IMR-90 (cell line): ENCODE measurements at regions not wholly inside any gene's neighbourhood (a gene's known extent, or its start where the extent isn't known, plus 50 kb on each side); places are given as distances from the start of the nearest gene placed in this dataset.

Experiments
- ATAC-seq: fragments of 200-7000 bp; cut with Tn5 transposase; 2 replicates; pipeline ENCODE4 v1.9.1; 2020; ENCODE audit warnings: low read depth, mild to moderate bottlenecking, moderate library complexity
- BruUV-seq: library from RNA; stranded (reverse); fragments of 400-500 nt; replicated peaks from 2 replicates; lab custom pipeline; 2021; lab: Mats Ljungman, UMichigan
- CTCF ChIA-PET: fragments of 300-600 bp; formaldehyde crosslinking; extraction: SDS; loops from one replicate; lab custom pipeline; 2021; ENCODE audit warnings: antibody characterized with exemption; lab: Yijun Ruan, JAX
- POLR2A ChIA-PET: fragments of 300-600 bp; sonication (Branson Sonifier 250); formaldehyde crosslinking; loops from one replicate; lab custom pipeline; 2022; ENCODE audit warnings: antibody characterized with exemption; ENCODE audit not compliant: unreplicated experiment; lab: Charles Lee
- DNase-seq: peaks from one replicate; pipeline ENCODE4 v3.0.0; 2013
- H2AFZ ChIP-seq: replicated peaks from 2 replicates; pipeline ENCODE3; 2013; ENCODE audit warnings: low read length, mild to moderate bottlenecking; ENCODE audit not compliant: poor library complexity
- H2AK5ac ChIP-seq: 2 replicates; pipeline ENCODE4 v1.6.1; 2013; ENCODE audit warnings: low read depth, low read length, inconsistent platforms
- H2AK9ac ChIP-seq: replicated peaks from 2 replicates; pipeline ENCODE3; 2013; ENCODE audit warnings: mild to moderate bottlenecking, low read depth, low read length, moderate library complexity; ENCODE audit not compliant: poor library complexity
- H2BK120ac ChIP-seq: 2 replicates; pipeline ENCODE4 v1.6.1; 2013; ENCODE audit warnings: low read depth, low read length, inconsistent platforms
- H2BK15ac ChIP-seq: 3 replicates; pipeline ENCODE4 v1.6.1; 2013; ENCODE audit warnings: low read depth, low read length, inconsistent platforms
- H2BK20ac ChIP-seq: 2 replicates; pipeline ENCODE4 v1.6.1; 2013; ENCODE audit warnings: low read depth, mild to moderate bottlenecking, inconsistent platforms, low read length, moderate library complexity
- H2BK5ac ChIP-seq: 2 replicates; pipeline ENCODE4 v1.6.1; 2013; ENCODE audit warnings: mild to moderate bottlenecking, low read depth, low read length, inconsistent platforms; ENCODE audit not compliant: poor library complexity, severe bottlenecking
- H3K14ac ChIP-seq: replicated peaks from 2 replicates; pipeline ENCODE4 v1.6.1; 2013; ENCODE audit warnings: low read depth, low read length, inconsistent platforms
- H3K18ac ChIP-seq: 2 replicates; pipeline ENCODE4 v1.6.1; 2013; ENCODE audit warnings: low read depth, low read length, control low read depth
- H3K23ac ChIP-seq: 2 replicates; pipeline ENCODE4 v1.6.1; 2013; ENCODE audit warnings: low read depth, low read length, inconsistent platforms
- H3K27ac ChIP-seq: 2 replicates; pipeline ENCODE4 v1.5.1; 2013; ENCODE audit warnings: mild to moderate bottlenecking, control low read depth, low read length; ENCODE audit not compliant: insufficient read depth
- H3K27me3 ChIP-seq: 2 replicates; pipeline ENCODE4 v1.6.1; 2013; ENCODE audit warnings: low read length; ENCODE audit not compliant: control insufficient read depth, insufficient read depth
- H3K36me3 ChIP-seq: 2 replicates; pipeline ENCODE4 v1.6.1; 2013; ENCODE audit warnings: low read length, mixed read lengths; ENCODE audit not compliant: control insufficient read depth, insufficient read depth
- H3K4ac ChIP-seq: 2 replicates; pipeline ENCODE4 v1.6.1; 2013; ENCODE audit warnings: low read depth, low read length, inconsistent platforms
- H3K4me1 ChIP-seq: 2 replicates; pipeline ENCODE4 v1.6.1; 2013; ENCODE audit warnings: low read length, mixed read lengths; ENCODE audit not compliant: control insufficient read depth, insufficient read depth
- H3K4me2 ChIP-seq: 2 replicates; pipeline ENCODE4 v1.6.1; 2013; ENCODE audit warnings: low read depth, mild to moderate bottlenecking, control low read depth, low read length, moderate library complexity
- H3K4me3 ChIP-seq: 2 replicates; pipeline ENCODE4 v1.5.1; 2013; ENCODE audit warnings: low read depth, mild to moderate bottlenecking, control low read depth, low read length, moderate library complexity; ENCODE audit not compliant: insufficient read depth
- H3K56ac ChIP-seq: 2 replicates; pipeline ENCODE4 v1.6.1; 2013; ENCODE audit warnings: low read length, inconsistent platforms; ENCODE audit not compliant: insufficient read depth; ENCODE audit errors: extremely low read depth
- H3K79me1 ChIP-seq, 2 experiments: 2 replicates each; pipeline ENCODE4 v1.6.1; 2013; ENCODE audit warnings: low read length in 2 of 2, inconsistent platforms in 1 of 2, low read depth in 1 of 2
- H3K9ac ChIP-seq: 2 replicates; pipeline ENCODE4 v1.6.1; 2013; ENCODE audit warnings: low read depth, low read length, control low read depth
- H3K9me1 ChIP-seq: 2 replicates; pipeline ENCODE4 v1.6.1; 2013; ENCODE audit warnings: low read length, inconsistent platforms; ENCODE audit not compliant: insufficient read depth
- H3K9me3 ChIP-seq: 2 replicates; pipeline ENCODE4 v1.6.1; 2013; ENCODE audit warnings: low read length; ENCODE audit not compliant: control insufficient read depth, insufficient read depth
- H4K20me1 ChIP-seq: 2 replicates; pipeline ENCODE4 v1.6.1; 2013; ENCODE audit warnings: low read length, inconsistent platforms; ENCODE audit not compliant: insufficient read depth
- H4K5ac ChIP-seq: 2 replicates; pipeline ENCODE4 v1.6.1; 2013; ENCODE audit warnings: mild to moderate bottlenecking, low read depth, low read length, control low read depth
- H4K8ac ChIP-seq, 2 experiments: 2 replicates each; pipeline ENCODE4 v1.6.1; 2013; ENCODE audit warnings: low read depth in 2 of 2, low read length in 2 of 2, control low read depth in 1 of 2, inconsistent platforms in 1 of 2
- H4K91ac ChIP-seq: 2 replicates; pipeline ENCODE4 v1.6.1; 2013; ENCODE audit warnings: low read depth, low read length, inconsistent platforms; ENCODE audit not compliant: insufficient read depth
- BHLHE40 ChIP-seq: fragments of 150-350 bp; IDR thresholded peaks from 2 replicates; pipeline ENCODE4 v1.6.1; 2016; ENCODE audit warnings: mild to moderate bottlenecking, low read depth, low read length
- CEBPB ChIP-seq: IDR thresholded peaks from 2 replicates; pipeline ENCODE4 v1.6.1; 2012; ENCODE audit warnings: low read depth, low read length, improper control_type of control experiment
- CHD1 ChIP-seq: IDR thresholded peaks from 2 replicates; pipeline ENCODE4 v1.6.1; 2012; ENCODE audit warnings: low read depth, low read length, improper control_type of control experiment
- CTCF ChIP-seq: conservative IDR thresholded peaks from 2 replicates; pipeline ENCODE4 v1.5.1; 2012; ENCODE audit warnings: mild to moderate bottlenecking, low read depth, low read length, improper control_type of control experiment
- FOS ChIP-seq: fragments of 150-350 bp; IDR thresholded peaks from 2 replicates; pipeline ENCODE4 v1.6.1; 2016; ENCODE audit warnings: low read depth, low read length
- MAFK ChIP-seq: IDR thresholded peaks from 2 replicates; pipeline ENCODE4 v1.6.1; 2012; ENCODE audit warnings: low read depth, low read length, improper control_type of control experiment
- MAZ ChIP-seq: IDR thresholded peaks from 2 replicates; pipeline ENCODE4 v1.6.1; 2012; ENCODE audit warnings: low read depth, mild to moderate bottlenecking, low read length, improper control_type of control experiment, moderate library complexity, borderline replicate concordance
- MXI1 ChIP-seq: IDR thresholded peaks from 2 replicates; pipeline ENCODE4 v1.6.1; 2012; ENCODE audit warnings: low read depth, mild to moderate bottlenecking, low read length, moderate library complexity, borderline replicate concordance
- NFE2L2 ChIP-seq: fragments of 150-350 bp; IDR thresholded peaks from 2 replicates; pipeline ENCODE4 v1.6.1; 2016; ENCODE audit warnings: low read depth, mild to moderate bottlenecking, low read length
- POLR2A ChIP-seq: IDR thresholded peaks from 2 replicates; pipeline ENCODE4 v1.6.1; 2012; ENCODE audit warnings: mild to moderate bottlenecking, low read depth, low read length
- RAD21 ChIP-seq: IDR thresholded peaks from 2 replicates; pipeline ENCODE4 v1.6.1; 2012; ENCODE audit warnings: low read length, improper control_type of control experiment
- RCOR1 ChIP-seq: IDR thresholded peaks from 2 replicates; pipeline ENCODE4 v1.6.1; 2012; ENCODE audit warnings: mild to moderate bottlenecking, low read length, improper control_type of control experiment; ENCODE audit not compliant: insufficient replicate concordance
- RFX5 ChIP-seq: IDR thresholded peaks from 2 replicates; pipeline ENCODE4 v1.8.0; 2012; ENCODE audit warnings: low read depth, mild to moderate bottlenecking, low read length, moderate library complexity
- SMC3 ChIP-seq: fragments of 150-350 bp; IDR thresholded peaks from 2 replicates; pipeline ENCODE4 v1.6.1; 2016; ENCODE audit warnings: low read depth, mild to moderate bottlenecking, antibody characterized with exemption, low read length, moderate library complexity
- USF2 ChIP-seq: fragments of 150-350 bp; IDR thresholded peaks from 2 replicates; pipeline ENCODE4 v1.6.1; 2017; ENCODE audit warnings: mild to moderate bottlenecking, antibody characterized with exemption, low read length, low read depth
- WGBS, 2 experiments: methylation state at CpG; one replicate each; pipeline versions ENCODE4 v1.1.5 to v1.1.7; 2013; ENCODE audit warnings: missing lambda C conversion rate in 2 of 2; ENCODE audit not compliant: insufficient read length in 1 of 2; ENCODE audit errors: extremely low coverage in 2 of 2; 5-methylcytosine and 5-hydroxymethylcytosine counted together
- dilution Hi-C: fragments of 300-500 bp; cut with HindIII; formaldehyde crosslinking; loops from one replicate; pipeline ENCODE4 v1.14.3; 2018; ENCODE audit warnings: low sequenced_read_pairs; ENCODE audit not compliant: unreplicated experiment
- in situ Hi-C: fragments of 300-500 bp; cut with MboI; formaldehyde crosslinking; loops from 3 replicates; pipeline ENCODE4 v1.14.3; 2019; ENCODE audit warnings: low sequenced_read_pairs, inconsistent platforms, mixed read lengths
- intact Hi-C: fragments of 100-400 bp; cut with micrococcal nuclease; formaldehyde crosslinking; loops from 2 replicates; pipeline ENCODE4 v1.10.0; 2022
- TF ChIP-seq, protein P1 (sequence below): fragments of 150-350 bp; IDR thresholded peaks from 2 replicates; pipeline ENCODE4 v1.6.1; 2016; ENCODE audit warnings: low read depth, mild to moderate bottlenecking, low read length, moderate library complexity, borderline replicate concordance

- no TSS peak for BruUV-seq
- CTCF ChIA-PET: no interaction called here
- POLR2A ChIA-PET: no interaction called here
Observed at GRCh38 chr5:25027526-25027925, 382.7 kb upstream of the CDH10 start.

More at GRCh38 chr5:25027526-25027925, 382.7 kb upstream of the CDH10 start:
- Histone ChIP-seq H3K27ac (no peak overlapping the region), H3K9ac (no peak overlapping the region), H3K23ac (no peak overlapping the region), H3K4ac (no peak overlapping the region), H3K14ac (no peak overlapping the region), H3K56ac (no peak overlapping the region), H2AFZ (no peak overlapping the region), H3K4me1 (no peaks in the 10 kb centered on the region), H3K4me2 (no peak overlapping the region), H3K79me1 (no peaks in the 10 kb centered on the region), H4K91ac (no peak overlapping the region), H2BK20ac (no peak overlapping the region), H2BK15ac (no peak overlapping the region), H3K36me3 (no peaks in the 10 kb centered on the region), H4K20me1 (no peaks in the 10 kb centered on the region), H2AK9ac (no peak overlapping the region), H3K9me3 (peaks cover 2% of the 10 kb centered on the region; the same call in 1 of the 2 replicates), H2BK5ac (no peak overlapping the region), H3K27me3 (no peaks in the 10 kb centered on the region), H4K5ac (no peak overlapping the region), H3K18ac (no peak overlapping the region), H2AK5ac (no peak overlapping the region), H3K9me1 (no peaks in the 10 kb centered on the region), H2BK120ac (no peak overlapping the region), H4K8ac (no peak overlapping the region), H3K4me3 (no peak overlapping the region)
- no CpG with 5 or more reads among the region's 1 CpG for WGBS, 2 experiments
- ATAC-seq (no peak), DNase-seq (no peak)
- intact Hi-C loops (no loop called here), in situ Hi-C loops (no loop called here), dilution Hi-C loops (no loop called here)
- TF ChIP-seq CEBPB (no peak), NFE2L2 (no peak), USF2 (no peak), RFX5 (no peak), RCOR1 (no peak), CHD1 (no peak), RAD21 (no peak), SMC3 (no peak), FOS (no peak), MXI1 (no peak), POLR2A (no peak), MAFK (no peak), BHLHE40 (no peak), MAZ (no peak), CTCF (no peak)
- TF ChIP-seq, protein P1, sequence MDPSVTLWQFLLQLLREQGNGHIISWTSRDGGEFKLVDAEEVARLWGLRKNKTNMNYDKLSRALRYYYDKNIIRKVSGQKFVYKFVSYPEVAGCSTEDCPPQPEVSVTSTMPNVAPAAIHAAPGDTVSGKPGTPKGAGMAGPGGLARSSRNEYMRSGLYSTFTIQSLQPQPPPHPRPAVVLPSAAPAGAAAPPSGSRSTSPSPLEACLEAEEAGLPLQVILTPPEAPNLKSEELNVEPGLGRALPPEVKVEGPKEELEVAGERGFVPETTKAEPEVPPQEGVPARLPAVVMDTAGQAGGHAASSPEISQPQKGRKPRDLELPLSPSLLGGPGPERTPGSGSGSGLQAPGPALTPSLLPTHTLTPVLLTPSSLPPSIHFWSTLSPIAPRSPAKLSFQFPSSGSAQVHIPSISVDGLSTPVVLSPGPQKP: no peak
